ENCODE measurements at regions not wholly inside any gene's neighbourhood (a gene's known extent, or its start where the extent isn't known, plus 50 kb on each side); places are given as distances from the start of the nearest gene placed in this dataset.

DNA sequence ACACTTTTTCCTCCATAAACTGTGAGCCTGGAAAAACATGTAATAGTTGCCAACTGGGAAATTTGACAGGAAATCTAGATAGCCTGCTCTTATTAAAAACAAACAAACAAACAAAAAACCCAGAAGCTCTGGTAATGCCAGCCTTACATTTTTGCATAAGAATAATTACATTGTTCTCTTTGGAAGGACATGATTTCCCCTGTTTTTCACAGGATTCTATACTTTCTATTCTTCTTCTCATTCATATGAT, 137.9 kb downstream of the AEBP2 start:
- TF ChIP-seq, protein P1, sequence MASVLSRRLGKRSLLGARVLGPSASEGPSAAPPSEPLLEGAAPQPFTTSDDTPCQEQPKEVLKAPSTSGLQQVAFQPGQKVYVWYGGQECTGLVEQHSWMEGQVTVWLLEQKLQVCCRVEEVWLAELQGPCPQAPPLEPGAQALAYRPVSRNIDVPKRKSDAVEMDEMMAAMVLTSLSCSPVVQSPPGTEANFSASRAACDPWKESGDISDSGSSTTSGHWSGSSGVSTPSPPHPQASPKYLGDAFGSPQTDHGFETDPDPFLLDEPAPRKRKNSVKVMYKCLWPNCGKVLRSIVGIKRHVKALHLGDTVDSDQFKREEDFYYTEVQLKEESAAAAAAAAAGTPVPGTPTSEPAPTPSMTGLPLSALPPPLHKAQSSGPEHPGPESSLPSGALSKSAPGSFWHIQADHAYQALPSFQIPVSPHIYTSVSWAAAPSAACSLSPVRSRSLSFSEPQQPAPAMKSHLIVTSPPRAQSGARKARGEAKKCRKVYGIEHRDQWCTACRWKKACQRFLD (CRISPR knock-in tag; IDR thresholded peaks at IDR 0.05): no peak
- TF ChIP-seq FOXK1 (CRISPR knock-in tag; IDR thresholded peaks at IDR 0.05; ENCODE audit: borderline replicate concordance): no peak
- no peak for TF ChIP-seq SLC30A9 (CRISPR knock-in tag; IDR thresholded peaks at IDR 0.05)
- no peak for TF ChIP-seq FOXJ3 (CRISPR knock-in tag; IDR thresholded peaks at IDR 0.05)
- TF ChIP-seq, protein P2, sequence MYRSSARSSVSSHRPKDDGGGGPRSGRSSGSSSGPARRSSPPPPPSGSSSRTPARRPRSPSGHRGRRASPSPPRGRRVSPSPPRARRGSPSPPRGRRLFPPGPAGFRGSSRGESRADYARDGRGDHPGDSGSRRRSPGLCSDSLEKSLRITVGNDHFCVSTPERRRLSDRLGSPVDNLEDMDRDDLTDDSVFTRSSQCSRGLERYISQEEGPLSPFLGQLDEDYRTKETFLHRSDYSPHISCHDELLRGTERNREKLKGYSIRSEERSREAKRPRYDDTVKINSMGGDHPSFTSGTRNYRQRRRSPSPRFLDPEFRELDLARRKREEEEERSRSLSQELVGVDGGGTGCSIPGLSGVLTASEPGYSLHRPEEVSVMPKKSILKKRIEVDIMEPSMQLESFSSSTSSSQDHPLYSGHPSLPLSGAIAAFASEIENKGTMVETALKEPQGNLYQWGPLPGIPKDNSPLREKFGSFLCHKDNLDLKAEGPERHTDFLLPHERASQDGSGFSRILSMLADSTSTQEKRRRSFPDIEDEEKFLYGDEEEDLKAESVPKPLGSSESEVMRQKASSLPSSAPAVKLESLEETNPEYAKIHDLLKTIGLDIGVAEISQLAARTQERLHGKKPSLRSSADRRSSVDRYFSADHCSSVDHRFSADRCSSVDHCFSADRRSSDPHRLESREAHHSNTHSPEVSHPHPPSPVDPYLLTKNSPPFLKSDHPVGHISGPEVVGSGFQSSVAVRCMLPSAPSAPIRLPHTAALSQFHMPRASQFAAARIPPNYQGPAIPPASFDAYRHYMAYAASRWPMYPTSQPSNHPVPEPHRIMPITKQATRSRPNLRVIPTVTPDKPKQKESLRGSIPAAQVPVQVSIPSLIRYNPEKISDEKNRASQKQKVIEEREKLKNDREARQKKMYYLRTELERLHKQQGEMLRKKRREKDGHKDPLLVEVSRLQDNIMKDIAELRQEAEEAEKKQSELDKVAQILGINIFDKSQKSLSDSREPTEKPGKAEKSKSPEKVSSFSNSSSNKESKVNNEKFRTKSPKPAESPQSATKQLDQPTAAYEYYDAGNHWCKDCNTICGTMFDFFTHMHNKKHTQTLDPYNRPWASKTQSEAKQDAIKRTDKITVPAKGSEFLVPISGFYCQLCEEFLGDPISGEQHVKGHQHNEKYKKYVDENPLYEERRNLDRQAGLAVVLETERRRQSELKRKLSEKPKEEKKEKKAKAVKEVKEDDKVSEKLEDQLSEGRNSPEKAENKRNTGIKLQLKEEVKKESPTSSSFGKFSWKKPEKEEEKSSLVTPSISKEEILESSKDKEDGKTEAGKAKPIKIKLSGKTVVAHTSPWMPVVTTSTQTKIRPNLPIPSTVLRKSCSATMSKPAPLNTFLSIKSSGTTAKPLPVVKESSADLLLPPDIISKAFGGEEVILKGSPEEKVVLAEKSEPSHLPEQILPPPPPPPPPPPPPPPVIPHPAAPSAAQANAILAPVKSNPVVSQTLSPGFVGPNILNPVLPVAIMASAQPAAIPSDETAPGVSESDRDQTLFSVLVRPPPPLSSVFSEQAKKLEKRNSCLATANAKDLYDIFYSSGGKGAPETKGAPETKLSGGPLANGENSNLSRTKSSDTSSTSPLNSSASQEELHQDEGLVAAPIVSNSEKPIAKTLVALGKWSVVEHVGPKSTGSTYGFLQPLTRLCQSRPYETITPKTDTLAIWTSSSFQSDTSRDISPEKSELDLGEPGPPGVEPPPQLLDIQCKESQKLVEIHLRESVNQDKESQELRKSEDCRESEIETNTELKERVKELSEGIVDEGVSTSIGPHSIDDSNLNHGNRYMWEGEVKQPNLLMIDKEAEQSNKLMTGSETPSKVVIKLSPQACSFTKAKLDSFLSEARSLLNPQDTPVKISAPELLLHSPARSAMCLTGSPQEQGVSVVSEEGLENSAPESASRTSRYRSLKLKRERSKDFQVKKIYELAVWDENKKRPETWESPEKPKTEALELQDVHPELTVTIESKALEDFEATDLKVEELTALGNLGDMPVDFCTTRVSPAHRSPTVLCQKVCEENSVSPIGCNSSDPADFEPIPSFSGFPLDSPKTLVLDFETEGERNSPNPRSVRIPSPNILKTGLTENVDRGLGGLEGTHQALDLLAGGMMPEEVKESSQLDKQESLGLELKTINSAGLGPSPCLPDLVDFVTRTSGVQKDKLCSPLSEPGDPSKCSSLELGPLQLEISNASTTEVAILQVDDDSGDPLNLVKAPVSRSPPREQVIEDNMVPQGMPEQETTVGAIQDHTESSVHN (IDR thresholded peaks at IDR 0.05; ENCODE audit: borderline replicate concordance in 1 of 2, low read depth in 1 of 2): no peak
- TF ChIP-seq, protein P3, sequence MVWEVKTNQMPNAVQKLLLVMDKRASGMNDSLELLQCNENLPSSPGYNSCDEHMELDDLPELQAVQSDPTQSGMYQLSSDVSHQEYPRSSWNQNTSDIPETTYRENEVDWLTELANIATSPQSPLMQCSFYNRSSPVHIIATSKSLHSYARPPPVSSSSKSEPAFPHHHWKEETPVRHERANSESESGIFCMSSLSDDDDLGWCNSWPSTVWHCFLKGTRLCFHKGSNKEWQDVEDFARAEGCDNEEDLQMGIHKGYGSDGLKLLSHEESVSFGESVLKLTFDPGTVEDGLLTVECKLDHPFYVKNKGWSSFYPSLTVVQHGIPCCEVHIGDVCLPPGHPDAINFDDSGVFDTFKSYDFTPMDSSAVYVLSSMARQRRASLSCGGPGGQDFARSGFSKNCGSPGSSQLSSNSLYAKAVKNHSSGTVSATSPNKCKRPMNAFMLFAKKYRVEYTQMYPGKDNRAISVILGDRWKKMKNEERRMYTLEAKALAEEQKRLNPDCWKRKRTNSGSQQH (CRISPR knock-in tag; IDR thresholded peaks at IDR 0.05): no peak
- no peak for TF ChIP-seq PTTG1 (tag; IDR thresholded peaks at IDR 0.05; ENCODE audit: low read depth)
- TF ChIP-seq BRF1 (IDR thresholded peaks at IDR 0.05; ENCODE audit: borderline replicate concordance, extremely low read depth, insufficient read length): no peak
- no peaks in the 10 kb centered on the region for H3K9me3 ChIP-seq (replicated peaks; ENCODE audit: control insufficient read depth, insufficient read depth, low read depth, low read length)
- H3K9ac ChIP-seq (ENCODE audit: insufficient read depth in 1 of 2, low read depth in 2 of 2, low read length in 2 of 2): no peak overlapping the region
- H3K27me3 ChIP-seq (ENCODE audit: control insufficient read depth in 2 of 2, insufficient read depth in 2 of 2, low read length in 2 of 2): no peaks in the 10 kb centered on the region
- CTCF ChIA-PET (ENCODE audit: low intra/inter-chr PET ratio): no interaction called here
- intact Hi-C loops (cut with micrococcal nuclease): no loop called here
- ATAC-seq: no peak
- no peaks in the 10 kb centered on the region for H3K79me2 ChIP-seq (ENCODE audit: control insufficient read depth, insufficient read depth, low read length)
- in situ Hi-C loops (cut with MboI): no loop called here
- H3K36me3 ChIP-seq (ENCODE audit: control insufficient read depth, insufficient read depth, low read length): no peaks in the 10 kb centered on the region
- no peaks in the 10 kb centered on the region for H3K9me1 ChIP-seq (ENCODE audit: control insufficient read depth, insufficient read depth, low read length)
- DNase-seq (ENCODE audit: extremely low read depth in 1 of 4, low spot score in 3 of 4): no peak
- H3K4me1 ChIP-seq (replicated peaks in 1 of 2; ENCODE audit: control insufficient read depth in 2 of 2, insufficient read depth in 2 of 2, low read length in 2 of 2): peaks cover 5 to 13% of the 10 kb centered on the region in 2 experiments; a peak in 4 of 5 replicates
- no TSS peak for BruUV-seq (replicated peaks)
- no peak overlapping the region for H3K4me2 ChIP-seq (ENCODE audit: insufficient read depth, low read length)
- H3K4me3 ChIP-seq: no peak overlapping the region
- POLR2A ChIA-PET: no interaction called here
- no peaks in the 10 kb centered on the region for H4K20me1 ChIP-seq (replicated peaks; ENCODE audit: control insufficient read depth, insufficient read depth, low read length)
- H2AFZ ChIP-seq (ENCODE audit: low read depth, low read length): no peak overlapping the region
- FAIRE-seq: no peak
- H3K27ac ChIP-seq (ENCODE audit: extremely low read depth, low read depth, low read length): no peak overlapping the region

Measured in K562 (cell line).